Liver (tissue), 3 donors: ENCODE measurements at regions not wholly inside any gene's neighbourhood (a gene's known extent, or its start where the extent isn't known, plus 50 kb on each side); places are given as distances from the start of the nearest gene placed in this dataset.

Experiments
- EGR1 ChIP-seq, 2 donors: IDR thresholded peaks; 2 replicates each; pipeline ENCODE4 v1.6.1; 2016 to 2018; ENCODE audit warnings: antibody characterized with exemption in 2 of 2, low read depth in 2 of 2
- NR2F2 ChIP-seq: IDR thresholded peaks from 2 replicates; pipeline ENCODE4 v1.6.1; 2016; ENCODE audit warnings: antibody characterized with exemption
- TAF1 ChIP-seq: conservative IDR thresholded peaks from 2 replicates; pipeline ENCODE4 v1.6.1; 2016; ENCODE audit warnings: antibody characterized with exemption, mild to moderate bottlenecking
- TF ChIP-seq, protein P1 (sequence below): fragments of 150-350 bp; IDR thresholded peaks from 2 replicates; pipeline ENCODE4 v1.5.1; 2017; ENCODE audit warnings: improper control_type of control experiment, low read depth, low read length; ENCODE audit not compliant: missing input control
- TF ChIP-seq, protein P2 (sequence below): IDR thresholded peaks from 2 replicates; pipeline ENCODE4 v1.6.1; 2016; ENCODE audit warnings: antibody characterized with exemption
- TF ChIP-seq, protein P3 (sequence below): IDR thresholded peaks from 2 replicates; pipeline ENCODE4 v1.6.1; 2016; ENCODE audit warnings: antibody characterized with exemption, mild to moderate bottlenecking
- donor health status: healthy.
- donor health status: healthy.

DNA sequence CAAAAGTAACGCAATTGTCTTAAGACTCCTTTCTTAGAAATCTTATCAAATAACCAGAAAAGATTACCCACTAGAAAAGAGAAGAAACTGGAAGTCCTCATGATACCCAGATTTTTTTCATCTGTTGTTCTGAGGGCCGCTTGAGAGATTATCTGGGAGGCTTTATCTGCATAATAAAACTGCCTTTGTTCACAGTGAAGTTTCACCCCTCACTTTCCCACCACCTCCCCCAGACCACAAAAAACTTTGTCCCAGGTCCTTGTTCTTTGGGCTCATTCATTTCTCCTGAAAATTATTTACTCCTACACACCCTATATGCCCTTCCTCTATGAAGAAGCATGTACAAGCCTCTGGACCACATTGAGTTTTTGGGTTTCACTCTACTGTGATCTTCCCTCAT, 745.1 kb upstream of the COBL start:
- TF ChIP-seq, protein P1, sequence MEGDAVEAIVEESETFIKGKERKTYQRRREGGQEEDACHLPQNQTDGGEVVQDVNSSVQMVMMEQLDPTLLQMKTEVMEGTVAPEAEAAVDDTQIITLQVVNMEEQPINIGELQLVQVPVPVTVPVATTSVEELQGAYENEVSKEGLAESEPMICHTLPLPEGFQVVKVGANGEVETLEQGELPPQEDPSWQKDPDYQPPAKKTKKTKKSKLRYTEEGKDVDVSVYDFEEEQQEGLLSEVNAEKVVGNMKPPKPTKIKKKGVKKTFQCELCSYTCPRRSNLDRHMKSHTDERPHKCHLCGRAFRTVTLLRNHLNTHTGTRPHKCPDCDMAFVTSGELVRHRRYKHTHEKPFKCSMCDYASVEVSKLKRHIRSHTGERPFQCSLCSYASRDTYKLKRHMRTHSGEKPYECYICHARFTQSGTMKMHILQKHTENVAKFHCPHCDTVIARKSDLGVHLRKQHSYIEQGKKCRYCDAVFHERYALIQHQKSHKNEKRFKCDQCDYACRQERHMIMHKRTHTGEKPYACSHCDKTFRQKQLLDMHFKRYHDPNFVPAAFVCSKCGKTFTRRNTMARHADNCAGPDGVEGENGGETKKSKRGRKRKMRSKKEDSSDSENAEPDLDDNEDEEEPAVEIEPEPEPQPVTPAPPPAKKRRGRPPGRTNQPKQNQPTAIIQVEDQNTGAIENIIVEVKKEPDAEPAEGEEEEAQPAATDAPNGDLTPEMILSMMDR, result no peak
- TF ChIP-seq, protein P2, sequence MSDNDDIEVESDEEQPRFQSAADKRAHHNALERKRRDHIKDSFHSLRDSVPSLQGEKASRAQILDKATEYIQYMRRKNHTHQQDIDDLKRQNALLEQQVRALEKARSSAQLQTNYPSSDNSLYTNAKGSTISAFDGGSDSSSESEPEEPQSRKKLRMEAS, result no peak
- no peak for TF ChIP-seq NR2F2
- no peak for TF ChIP-seq TAF1
- TF ChIP-seq, protein P3, sequence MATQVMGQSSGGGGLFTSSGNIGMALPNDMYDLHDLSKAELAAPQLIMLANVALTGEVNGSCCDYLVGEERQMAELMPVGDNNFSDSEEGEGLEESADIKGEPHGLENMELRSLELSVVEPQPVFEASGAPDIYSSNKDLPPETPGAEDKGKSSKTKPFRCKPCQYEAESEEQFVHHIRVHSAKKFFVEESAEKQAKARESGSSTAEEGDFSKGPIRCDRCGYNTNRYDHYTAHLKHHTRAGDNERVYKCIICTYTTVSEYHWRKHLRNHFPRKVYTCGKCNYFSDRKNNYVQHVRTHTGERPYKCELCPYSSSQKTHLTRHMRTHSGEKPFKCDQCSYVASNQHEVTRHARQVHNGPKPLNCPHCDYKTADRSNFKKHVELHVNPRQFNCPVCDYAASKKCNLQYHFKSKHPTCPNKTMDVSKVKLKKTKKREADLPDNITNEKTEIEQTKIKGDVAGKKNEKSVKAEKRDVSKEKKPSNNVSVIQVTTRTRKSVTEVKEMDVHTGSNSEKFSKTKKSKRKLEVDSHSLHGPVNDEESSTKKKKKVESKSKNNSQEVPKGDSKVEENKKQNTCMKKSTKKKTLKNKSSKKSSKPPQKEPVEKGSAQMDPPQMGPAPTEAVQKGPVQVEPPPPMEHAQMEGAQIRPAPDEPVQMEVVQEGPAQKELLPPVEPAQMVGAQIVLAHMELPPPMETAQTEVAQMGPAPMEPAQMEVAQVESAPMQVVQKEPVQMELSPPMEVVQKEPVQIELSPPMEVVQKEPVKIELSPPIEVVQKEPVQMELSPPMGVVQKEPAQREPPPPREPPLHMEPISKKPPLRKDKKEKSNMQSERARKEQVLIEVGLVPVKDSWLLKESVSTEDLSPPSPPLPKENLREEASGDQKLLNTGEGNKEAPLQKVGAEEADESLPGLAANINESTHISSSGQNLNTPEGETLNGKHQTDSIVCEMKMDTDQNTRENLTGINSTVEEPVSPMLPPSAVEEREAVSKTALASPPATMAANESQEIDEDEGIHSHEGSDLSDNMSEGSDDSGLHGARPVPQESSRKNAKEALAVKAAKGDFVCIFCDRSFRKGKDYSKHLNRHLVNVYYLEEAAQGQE, result no peak
- no peak for TF ChIP-seq EGR1 (IDR thresholded peaks at IDR 0.05; ENCODE audit: low read depth in 2 of 2)
